IMR-90 (cell line): ENCODE measurements at regions not wholly inside any gene's neighbourhood (a gene's known extent, or its start where the extent isn't known, plus 50 kb on each side); places are given as distances from the start of the nearest gene placed in this dataset.

Experiments used
- ATAC-seq: fragments of 200-7000 bp; cut with Tn5 transposase; 2 replicates; pipeline ENCODE4 v1.9.1; 2020; ENCODE audit warnings: low read depth, mild to moderate bottlenecking, moderate library complexity
- BruUV-seq: library from RNA; stranded (reverse); fragments of 400-500 nt; replicated peaks from 2 replicates; lab custom pipeline; 2021; lab: Mats Ljungman, UMichigan
- CTCF ChIA-PET: fragments of 300-600 bp; formaldehyde crosslinking; extraction: SDS; loops from one replicate; lab custom pipeline; 2021; ENCODE audit warnings: antibody characterized with exemption; lab: Yijun Ruan, JAX
- POLR2A ChIA-PET: fragments of 300-600 bp; sonication (Branson Sonifier 250); formaldehyde crosslinking; loops from one replicate; lab custom pipeline; 2022; ENCODE audit warnings: antibody characterized with exemption; ENCODE audit not compliant: unreplicated experiment; lab: Charles Lee
- DNase-seq: peaks from one replicate; pipeline ENCODE4 v3.0.0; 2013
- H2AFZ ChIP-seq: replicated peaks from 2 replicates; pipeline ENCODE3; 2013; ENCODE audit warnings: low read length, mild to moderate bottlenecking; ENCODE audit not compliant: poor library complexity
- H2AK5ac ChIP-seq: 2 replicates; pipeline ENCODE4 v1.6.1; 2013; ENCODE audit warnings: low read depth, low read length, inconsistent platforms
- H2AK9ac ChIP-seq: replicated peaks from 2 replicates; pipeline ENCODE3; 2013; ENCODE audit warnings: mild to moderate bottlenecking, low read depth, low read length, moderate library complexity; ENCODE audit not compliant: poor library complexity
- H2BK120ac ChIP-seq: 2 replicates; pipeline ENCODE4 v1.6.1; 2013; ENCODE audit warnings: low read depth, low read length, inconsistent platforms
- H2BK15ac ChIP-seq: 3 replicates; pipeline ENCODE4 v1.6.1; 2013; ENCODE audit warnings: low read depth, low read length, inconsistent platforms
- H2BK20ac ChIP-seq: 2 replicates; pipeline ENCODE4 v1.6.1; 2013; ENCODE audit warnings: low read depth, mild to moderate bottlenecking, inconsistent platforms, low read length, moderate library complexity
- H2BK5ac ChIP-seq: 2 replicates; pipeline ENCODE4 v1.6.1; 2013; ENCODE audit warnings: mild to moderate bottlenecking, low read depth, low read length, inconsistent platforms; ENCODE audit not compliant: poor library complexity, severe bottlenecking
- H3K14ac ChIP-seq: replicated peaks from 2 replicates; pipeline ENCODE4 v1.6.1; 2013; ENCODE audit warnings: low read depth, low read length, inconsistent platforms
- H3K18ac ChIP-seq: 2 replicates; pipeline ENCODE4 v1.6.1; 2013; ENCODE audit warnings: low read depth, low read length, control low read depth
- H3K23ac ChIP-seq: 2 replicates; pipeline ENCODE4 v1.6.1; 2013; ENCODE audit warnings: low read depth, low read length, inconsistent platforms
- H3K27ac ChIP-seq: 2 replicates; pipeline ENCODE4 v1.5.1; 2013; ENCODE audit warnings: mild to moderate bottlenecking, control low read depth, low read length; ENCODE audit not compliant: insufficient read depth
- H3K27me3 ChIP-seq: 2 replicates; pipeline ENCODE4 v1.6.1; 2013; ENCODE audit warnings: low read length; ENCODE audit not compliant: control insufficient read depth, insufficient read depth
- H3K36me3 ChIP-seq: 2 replicates; pipeline ENCODE4 v1.6.1; 2013; ENCODE audit warnings: low read length, mixed read lengths; ENCODE audit not compliant: control insufficient read depth, insufficient read depth
- H3K4ac ChIP-seq: 2 replicates; pipeline ENCODE4 v1.6.1; 2013; ENCODE audit warnings: low read depth, low read length, inconsistent platforms
- H3K4me1 ChIP-seq: 2 replicates; pipeline ENCODE4 v1.6.1; 2013; ENCODE audit warnings: low read length, mixed read lengths; ENCODE audit not compliant: control insufficient read depth, insufficient read depth
- H3K4me2 ChIP-seq: 2 replicates; pipeline ENCODE4 v1.6.1; 2013; ENCODE audit warnings: low read depth, mild to moderate bottlenecking, control low read depth, low read length, moderate library complexity
- H3K4me3 ChIP-seq: 2 replicates; pipeline ENCODE4 v1.5.1; 2013; ENCODE audit warnings: low read depth, mild to moderate bottlenecking, control low read depth, low read length, moderate library complexity; ENCODE audit not compliant: insufficient read depth
- H3K56ac ChIP-seq: 2 replicates; pipeline ENCODE4 v1.6.1; 2013; ENCODE audit warnings: low read length, inconsistent platforms; ENCODE audit not compliant: insufficient read depth; ENCODE audit errors: extremely low read depth
- H3K79me1 ChIP-seq, 2 experiments: 2 replicates each; pipeline ENCODE4 v1.6.1; 2013; ENCODE audit warnings: low read length in 2 of 2, inconsistent platforms in 1 of 2, low read depth in 1 of 2
- H3K9ac ChIP-seq: 2 replicates; pipeline ENCODE4 v1.6.1; 2013; ENCODE audit warnings: low read depth, low read length, control low read depth
- H3K9me1 ChIP-seq: 2 replicates; pipeline ENCODE4 v1.6.1; 2013; ENCODE audit warnings: low read length, inconsistent platforms; ENCODE audit not compliant: insufficient read depth
- H3K9me3 ChIP-seq: 2 replicates; pipeline ENCODE4 v1.6.1; 2013; ENCODE audit warnings: low read length; ENCODE audit not compliant: control insufficient read depth, insufficient read depth
- H4K20me1 ChIP-seq: 2 replicates; pipeline ENCODE4 v1.6.1; 2013; ENCODE audit warnings: low read length, inconsistent platforms; ENCODE audit not compliant: insufficient read depth
- H4K5ac ChIP-seq: 2 replicates; pipeline ENCODE4 v1.6.1; 2013; ENCODE audit warnings: mild to moderate bottlenecking, low read depth, low read length, control low read depth
- H4K8ac ChIP-seq, 2 experiments: 2 replicates each; pipeline ENCODE4 v1.6.1; 2013; ENCODE audit warnings: low read depth in 2 of 2, low read length in 2 of 2, control low read depth in 1 of 2, inconsistent platforms in 1 of 2
- H4K91ac ChIP-seq: 2 replicates; pipeline ENCODE4 v1.6.1; 2013; ENCODE audit warnings: low read depth, low read length, inconsistent platforms; ENCODE audit not compliant: insufficient read depth
- CEBPB ChIP-seq: IDR thresholded peaks from 2 replicates; pipeline ENCODE4 v1.6.1; 2012; ENCODE audit warnings: low read depth, low read length, improper control_type of control experiment
- MAZ ChIP-seq: IDR thresholded peaks from 2 replicates; pipeline ENCODE4 v1.6.1; 2012; ENCODE audit warnings: low read depth, mild to moderate bottlenecking, low read length, improper control_type of control experiment, moderate library complexity, borderline replicate concordance
- MXI1 ChIP-seq: IDR thresholded peaks from 2 replicates; pipeline ENCODE4 v1.6.1; 2012; ENCODE audit warnings: low read depth, mild to moderate bottlenecking, low read length, moderate library complexity, borderline replicate concordance
- POLR2A ChIP-seq: IDR thresholded peaks from 2 replicates; pipeline ENCODE4 v1.6.1; 2012; ENCODE audit warnings: mild to moderate bottlenecking, low read depth, low read length
- RAD21 ChIP-seq: IDR thresholded peaks from 2 replicates; pipeline ENCODE4 v1.6.1; 2012; ENCODE audit warnings: low read length, improper control_type of control experiment
- RCOR1 ChIP-seq: IDR thresholded peaks from 2 replicates; pipeline ENCODE4 v1.6.1; 2012; ENCODE audit warnings: mild to moderate bottlenecking, low read length, improper control_type of control experiment; ENCODE audit not compliant: insufficient replicate concordance
- SMC3 ChIP-seq: fragments of 150-350 bp; IDR thresholded peaks from 2 replicates; pipeline ENCODE4 v1.6.1; 2016; ENCODE audit warnings: low read depth, mild to moderate bottlenecking, antibody characterized with exemption, low read length, moderate library complexity
- WGBS, 2 experiments: methylation state at CpG; one replicate each; pipeline versions ENCODE4 v1.1.5 to v1.1.7; 2013; ENCODE audit warnings: missing lambda C conversion rate in 2 of 2; ENCODE audit not compliant: insufficient read length in 1 of 2; ENCODE audit errors: extremely low coverage in 2 of 2; 5-methylcytosine and 5-hydroxymethylcytosine counted together
- dilution Hi-C: fragments of 300-500 bp; cut with HindIII; formaldehyde crosslinking; loops from one replicate; pipeline ENCODE4 v1.14.3; 2018; ENCODE audit warnings: low sequenced_read_pairs; ENCODE audit not compliant: unreplicated experiment
- in situ Hi-C: fragments of 300-500 bp; cut with MboI; formaldehyde crosslinking; loops from 3 replicates; pipeline ENCODE4 v1.14.3; 2019; ENCODE audit warnings: low sequenced_read_pairs, inconsistent platforms, mixed read lengths
- intact Hi-C: fragments of 100-400 bp; cut with micrococcal nuclease; formaldehyde crosslinking; loops from 2 replicates; pipeline ENCODE4 v1.10.0; 2022
- TF ChIP-seq, protein P1 (sequence below): conservative IDR thresholded peaks from 2 replicates; pipeline ENCODE4 v1.5.1; 2012; ENCODE audit warnings: mild to moderate bottlenecking, low read depth, low read length, improper control_type of control experiment

DNA sequence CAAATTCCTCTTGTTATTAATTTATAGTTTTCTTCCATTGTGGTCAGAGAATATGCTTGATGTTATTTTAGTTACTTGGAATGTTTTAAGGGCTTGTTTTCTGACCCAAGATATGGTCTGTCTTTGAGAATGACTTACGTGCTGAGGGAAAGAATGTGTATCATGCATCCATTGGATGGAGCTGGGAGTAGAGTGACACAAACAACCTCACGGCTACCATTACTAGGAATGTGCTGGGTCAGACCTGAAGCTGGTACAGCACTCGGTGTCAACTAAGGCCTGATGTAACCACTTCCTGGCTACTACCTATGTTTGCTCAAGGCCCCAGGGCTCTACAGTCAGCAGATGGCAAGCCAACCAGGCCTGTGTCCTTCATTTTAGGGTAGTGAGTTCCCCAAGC lies 257.8 kb downstream of the FAT4 start:
- Histone ChIP-seq H3K27me3 (no peaks in the 10 kb centered on the region), H3K14ac (no peak overlapping the region), H3K9me1 (no peaks in the 10 kb centered on the region), H2AFZ (peak overlapping the region; percentile 13), H3K4me1 (no peaks in the 10 kb centered on the region), H4K8ac (no peak overlapping the region), H3K4ac (no peak overlapping the region), H3K18ac (no peak overlapping the region), H3K23ac (no peak overlapping the region), H2AK5ac (no peak overlapping the region), H3K36me3 (no peaks in the 10 kb centered on the region), H3K56ac (no peak overlapping the region), H2BK120ac (no peak overlapping the region), H2BK15ac (no peak overlapping the region), H3K9ac (no peak overlapping the region), H4K5ac (no peak overlapping the region), H4K91ac (no peak overlapping the region), H2BK5ac (no peak overlapping the region), H4K20me1 (no peaks in the 10 kb centered on the region), H2AK9ac (no peak overlapping the region), H3K27ac (no peak overlapping the region), H2BK20ac (no peak overlapping the region), H3K4me2 (no peak overlapping the region), H3K79me1 (no peaks in the 10 kb centered on the region), H3K4me3 (no peak overlapping the region), H3K9me3 (no peaks in the 10 kb centered on the region)
- TF ChIP-seq, protein P1, sequence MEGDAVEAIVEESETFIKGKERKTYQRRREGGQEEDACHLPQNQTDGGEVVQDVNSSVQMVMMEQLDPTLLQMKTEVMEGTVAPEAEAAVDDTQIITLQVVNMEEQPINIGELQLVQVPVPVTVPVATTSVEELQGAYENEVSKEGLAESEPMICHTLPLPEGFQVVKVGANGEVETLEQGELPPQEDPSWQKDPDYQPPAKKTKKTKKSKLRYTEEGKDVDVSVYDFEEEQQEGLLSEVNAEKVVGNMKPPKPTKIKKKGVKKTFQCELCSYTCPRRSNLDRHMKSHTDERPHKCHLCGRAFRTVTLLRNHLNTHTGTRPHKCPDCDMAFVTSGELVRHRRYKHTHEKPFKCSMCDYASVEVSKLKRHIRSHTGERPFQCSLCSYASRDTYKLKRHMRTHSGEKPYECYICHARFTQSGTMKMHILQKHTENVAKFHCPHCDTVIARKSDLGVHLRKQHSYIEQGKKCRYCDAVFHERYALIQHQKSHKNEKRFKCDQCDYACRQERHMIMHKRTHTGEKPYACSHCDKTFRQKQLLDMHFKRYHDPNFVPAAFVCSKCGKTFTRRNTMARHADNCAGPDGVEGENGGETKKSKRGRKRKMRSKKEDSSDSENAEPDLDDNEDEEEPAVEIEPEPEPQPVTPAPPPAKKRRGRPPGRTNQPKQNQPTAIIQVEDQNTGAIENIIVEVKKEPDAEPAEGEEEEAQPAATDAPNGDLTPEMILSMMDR, result no peak
- TF ChIP-seq CEBPB (no peak), RCOR1 (no peak), SMC3 (no peak), MAZ (no peak), POLR2A (no peak), MXI1 (no peak), RAD21 (no peak)
- BruUV-seq, result no TSS peak
- ATAC-seq (no peak; the same call in 1 of the 2 replicates), DNase-seq (no peak)
- WGBS, 2 experiments, result no CpG with 5 or more reads among the region's 3 CpGs
- POLR2A ChIA-PET, result no interaction called here
- intact Hi-C loops (no loop called here), dilution Hi-C loops (no loop called here), in situ Hi-C loops (no loop called here)
- CTCF ChIA-PET, result no interaction called here
